ENCODE measurements at regions not wholly inside any gene's neighbourhood (a gene's known extent, or its start where the extent isn't known, plus 50 kb on each side); places are given as distances from the start of the nearest gene placed in this dataset.

DNA sequence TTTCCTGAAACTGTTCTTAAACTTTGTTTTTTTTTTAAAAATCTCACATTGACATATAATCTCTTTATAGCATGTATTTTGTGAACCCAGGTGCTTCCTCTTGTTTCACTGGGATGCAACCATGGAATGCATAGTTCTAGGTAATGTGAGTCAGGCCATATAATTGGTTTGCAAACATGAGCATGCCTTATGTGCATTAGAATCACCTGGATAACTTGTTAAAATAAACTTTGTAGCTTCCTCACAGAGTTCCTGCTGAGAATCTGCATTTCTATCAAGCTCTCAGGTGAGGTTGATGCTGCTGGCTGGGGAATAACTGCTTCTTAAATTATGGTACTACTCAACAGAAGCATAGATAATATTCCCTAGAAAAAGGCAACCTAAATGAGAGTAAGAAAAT, 940.3 kb upstream of the LCORL start:
- TF ChIP-seq, protein P1, sequence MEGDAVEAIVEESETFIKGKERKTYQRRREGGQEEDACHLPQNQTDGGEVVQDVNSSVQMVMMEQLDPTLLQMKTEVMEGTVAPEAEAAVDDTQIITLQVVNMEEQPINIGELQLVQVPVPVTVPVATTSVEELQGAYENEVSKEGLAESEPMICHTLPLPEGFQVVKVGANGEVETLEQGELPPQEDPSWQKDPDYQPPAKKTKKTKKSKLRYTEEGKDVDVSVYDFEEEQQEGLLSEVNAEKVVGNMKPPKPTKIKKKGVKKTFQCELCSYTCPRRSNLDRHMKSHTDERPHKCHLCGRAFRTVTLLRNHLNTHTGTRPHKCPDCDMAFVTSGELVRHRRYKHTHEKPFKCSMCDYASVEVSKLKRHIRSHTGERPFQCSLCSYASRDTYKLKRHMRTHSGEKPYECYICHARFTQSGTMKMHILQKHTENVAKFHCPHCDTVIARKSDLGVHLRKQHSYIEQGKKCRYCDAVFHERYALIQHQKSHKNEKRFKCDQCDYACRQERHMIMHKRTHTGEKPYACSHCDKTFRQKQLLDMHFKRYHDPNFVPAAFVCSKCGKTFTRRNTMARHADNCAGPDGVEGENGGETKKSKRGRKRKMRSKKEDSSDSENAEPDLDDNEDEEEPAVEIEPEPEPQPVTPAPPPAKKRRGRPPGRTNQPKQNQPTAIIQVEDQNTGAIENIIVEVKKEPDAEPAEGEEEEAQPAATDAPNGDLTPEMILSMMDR (IDR thresholded peaks at IDR 0.05; ENCODE audit: insufficient read depth, low read length, poor library complexity, severe bottlenecking) = no peak

GRCh38 chr4:18961266-18961665, 939.7 kb upstream of the LCORL start:
- TF ChIP-seq, protein P1 (IDR thresholded peaks at IDR 0.05; ENCODE audit: insufficient read depth, low read length, poor library complexity, severe bottlenecking) = no peak
- H3K4me3 ChIP-seq (ENCODE audit: low read depth, low read length) = no peak overlapping the region
- no peaks in the 10 kb centered on the region for H3K27me3 ChIP-seq (ENCODE audit: control insufficient read depth, insufficient read depth, low read length)
- no peak for DNase-seq (ENCODE audit: low read depth)
- H3K36me3 ChIP-seq (ENCODE audit: control insufficient read depth, insufficient read depth, low read length) = no peaks in the 10 kb centered on the region

More for the DNA sequence above, 940.3 kb upstream of the LCORL start:
- Histone ChIP-seq H3K27me3 (ENCODE audit: control insufficient read depth, insufficient read depth, low read length) (no peaks in the 10 kb centered on the region), H3K36me3 (ENCODE audit: control insufficient read depth, insufficient read depth, low read length) (no peaks in the 10 kb centered on the region), H3K4me3 (ENCODE audit: low read depth, low read length) (no peak overlapping the region)
- DNase-seq (ENCODE audit: low read depth) = no peak

DNA sequence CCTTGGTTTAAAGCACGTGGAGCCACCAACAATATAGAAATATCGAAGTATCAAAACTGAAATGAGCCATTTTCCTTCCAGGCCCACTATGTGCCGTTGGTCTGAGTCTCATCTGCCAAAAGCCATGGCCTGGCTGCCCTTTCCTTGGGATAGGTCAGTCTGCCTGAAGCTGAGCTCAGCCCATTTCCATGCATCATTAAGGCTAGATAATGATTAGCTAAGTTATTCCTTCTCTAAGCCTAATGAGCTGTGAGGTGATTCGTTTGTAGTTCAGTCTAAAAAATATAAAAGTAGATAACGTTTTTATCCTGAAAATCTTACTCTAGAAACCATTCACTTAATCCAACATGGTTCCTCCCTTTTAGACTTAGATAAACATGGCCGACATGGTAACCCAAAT, 936.2 kb upstream of the LCORL start:
- H3K4me3 ChIP-seq (ENCODE audit: low read depth, low read length) = no peak overlapping the region
- DNase-seq (ENCODE audit: low read depth) = peak; percentile 45
- TF ChIP-seq, protein P1 (IDR thresholded peaks at IDR 0.05; ENCODE audit: insufficient read depth, low read length, poor library complexity, severe bottlenecking) = no peak

DNA sequence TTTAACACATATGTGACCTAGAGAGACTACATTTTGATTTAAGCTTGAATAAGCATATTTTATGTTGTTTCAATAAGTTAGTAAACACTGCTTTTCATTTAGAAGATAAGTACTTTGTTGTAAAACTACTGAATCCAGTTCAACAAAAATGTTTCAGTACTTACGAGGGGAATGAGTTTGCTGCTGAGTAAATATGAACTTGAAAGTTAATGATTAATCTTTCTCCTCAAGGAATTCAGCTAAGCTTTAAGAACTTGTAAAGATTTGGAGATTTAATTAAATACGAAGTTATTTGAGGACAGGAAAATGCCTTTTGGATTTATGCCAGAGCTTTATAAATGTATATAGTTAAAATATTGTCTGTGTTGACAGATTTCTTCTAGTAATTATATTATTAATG, 933.0 kb upstream of the LCORL start:
- Histone ChIP-seq H3K27me3 (ENCODE audit: control insufficient read depth, insufficient read depth, low read length) (no peaks in the 10 kb centered on the region), H3K4me3 (ENCODE audit: low read depth, low read length) (no peak overlapping the region), H3K36me3 (ENCODE audit: control insufficient read depth, insufficient read depth, low read length) (no peaks in the 10 kb centered on the region)
- peak; percentile 44 for DNase-seq (ENCODE audit: low read depth)
- TF ChIP-seq, protein P1 (IDR thresholded peaks at IDR 0.05; ENCODE audit: insufficient read depth, low read length, poor library complexity, severe bottlenecking) = no peak

More for the DNA sequence above, 936.2 kb upstream of the LCORL start:
- Histone ChIP-seq H3K27me3 (ENCODE audit: control insufficient read depth, insufficient read depth, low read length) (no peaks in the 10 kb centered on the region), H3K36me3 (ENCODE audit: control insufficient read depth, insufficient read depth, low read length) (no peaks in the 10 kb centered on the region)

GRCh38 chr4:18953613-18954012, 932.1 kb upstream of the LCORL start:
- no peak for DNase-seq (ENCODE audit: low read depth)
- H3K36me3 ChIP-seq (ENCODE audit: control insufficient read depth, insufficient read depth, low read length) = no peaks in the 10 kb centered on the region
- no peaks in the 10 kb centered on the region for H3K27me3 ChIP-seq (ENCODE audit: control insufficient read depth, insufficient read depth, low read length)
- no peak overlapping the region for H3K4me3 ChIP-seq (ENCODE audit: low read depth, low read length)
- TF ChIP-seq, protein P1 (IDR thresholded peaks at IDR 0.05; ENCODE audit: insufficient read depth, low read length, poor library complexity, severe bottlenecking) = no peak

DNA sequence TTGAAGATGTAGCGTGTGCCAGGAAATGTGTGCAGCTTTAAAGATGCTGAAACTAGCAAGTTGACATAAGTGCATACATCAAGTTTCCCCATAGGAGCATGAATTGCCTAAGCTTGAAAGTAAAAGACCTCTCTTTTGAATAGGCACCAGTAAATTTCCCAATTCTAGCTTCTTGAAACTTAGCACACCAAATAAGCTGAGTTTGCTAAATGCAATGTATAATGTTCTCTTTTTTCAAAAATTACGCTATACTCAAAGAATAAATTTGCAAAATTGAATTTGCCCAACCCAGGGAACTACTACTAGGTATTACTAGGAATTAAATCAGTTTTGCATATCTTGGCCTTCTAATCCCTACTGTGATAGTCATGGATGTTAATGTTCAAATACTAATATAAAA, 923.9 kb upstream of the LCORL start:
- Histone ChIP-seq H3K27me3 (ENCODE audit: control insufficient read depth, insufficient read depth, low read length) (no peaks in the 10 kb centered on the region), H3K4me3 (ENCODE audit: low read depth, low read length) (no peak overlapping the region), H3K36me3 (ENCODE audit: control insufficient read depth, insufficient read depth, low read length) (no peaks in the 10 kb centered on the region)
- DNase-seq (ENCODE audit: low read depth) = no peak
- TF ChIP-seq, protein P1 (IDR thresholded peaks at IDR 0.05; ENCODE audit: insufficient read depth, low read length, poor library complexity, severe bottlenecking) = no peak
